PC-9 (cell line): ENCODE measurements at regions not wholly inside any gene's neighbourhood (a gene's known extent, or its start where the extent isn't known, plus 50 kb on each side); places are given as distances from the start of the nearest gene placed in this dataset.

Experiments used
- CTCF ChIP-seq: fragments of 200-600 bp; sonication (generic); conservative IDR thresholded peaks from 2 replicates; pipeline ENCODE4 v1.6.1; 2017; ENCODE audit warnings: mixed run types, antibody characterized with exemption, mild to moderate bottlenecking, moderate library complexity
- EZH2 ChIP-seq: fragments of 200-600 bp; sonication (generic); IDR thresholded peaks from 2 replicates; pipeline ENCODE4 v1.8.0; 2017; ENCODE audit warnings: antibody characterized with exemption, low read depth

- TF ChIP-seq CTCF = no peak
- TF ChIP-seq EZH2 = no peak
These were observed 190.8 kb downstream of the EPM2A start for GRCh38 chr6:145544514-145544913.
